22Rv1 (cell line): ENCODE measurements at regions not wholly inside any gene's neighbourhood (a gene's known extent, or its start where the extent isn't known, plus 50 kb on each side); places are given as distances from the start of the nearest gene placed in this dataset.

Experiments used
- ZFX ChIP-seq: fragments of 450-650 bp; IDR thresholded peaks from 2 replicates; pipeline ENCODE4 v1.6.1; 2017; ENCODE audit warnings: antibody characterized with exemption, borderline replicate concordance
- TF ChIP-seq, protein P1 (sequence below): fragments of 450-650 bp; IDR thresholded peaks from 2 replicates; pipeline ENCODE4 v1.5.1; 2017; ENCODE audit warnings: mild to moderate bottlenecking

DNA sequence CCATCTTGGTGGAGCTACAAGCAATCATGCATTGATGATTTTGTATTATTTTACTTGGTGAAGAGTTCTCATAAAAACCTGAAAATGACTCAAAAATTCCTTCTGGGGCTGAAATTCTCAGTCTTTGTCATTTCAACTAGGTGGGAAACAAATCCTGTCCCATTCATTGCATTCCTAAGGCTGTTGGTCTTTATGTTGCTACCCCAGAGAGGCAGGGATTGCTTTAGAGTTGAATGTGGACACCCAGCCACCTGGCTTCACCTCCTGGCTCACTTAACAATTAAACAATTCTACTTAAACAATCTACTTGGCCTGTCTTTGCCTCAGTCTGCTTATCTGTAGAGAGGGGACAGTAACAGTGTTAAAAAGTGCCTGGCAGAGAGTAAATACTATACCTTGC, 117.3 kb upstream of the UBE3A start:
- TF ChIP-seq, protein P1, sequence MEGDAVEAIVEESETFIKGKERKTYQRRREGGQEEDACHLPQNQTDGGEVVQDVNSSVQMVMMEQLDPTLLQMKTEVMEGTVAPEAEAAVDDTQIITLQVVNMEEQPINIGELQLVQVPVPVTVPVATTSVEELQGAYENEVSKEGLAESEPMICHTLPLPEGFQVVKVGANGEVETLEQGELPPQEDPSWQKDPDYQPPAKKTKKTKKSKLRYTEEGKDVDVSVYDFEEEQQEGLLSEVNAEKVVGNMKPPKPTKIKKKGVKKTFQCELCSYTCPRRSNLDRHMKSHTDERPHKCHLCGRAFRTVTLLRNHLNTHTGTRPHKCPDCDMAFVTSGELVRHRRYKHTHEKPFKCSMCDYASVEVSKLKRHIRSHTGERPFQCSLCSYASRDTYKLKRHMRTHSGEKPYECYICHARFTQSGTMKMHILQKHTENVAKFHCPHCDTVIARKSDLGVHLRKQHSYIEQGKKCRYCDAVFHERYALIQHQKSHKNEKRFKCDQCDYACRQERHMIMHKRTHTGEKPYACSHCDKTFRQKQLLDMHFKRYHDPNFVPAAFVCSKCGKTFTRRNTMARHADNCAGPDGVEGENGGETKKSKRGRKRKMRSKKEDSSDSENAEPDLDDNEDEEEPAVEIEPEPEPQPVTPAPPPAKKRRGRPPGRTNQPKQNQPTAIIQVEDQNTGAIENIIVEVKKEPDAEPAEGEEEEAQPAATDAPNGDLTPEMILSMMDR = no peak
- TF ChIP-seq ZFX = no peak
